Spinal cord (tissue), 9 donors: ENCODE measurements at regions not wholly inside any gene's neighbourhood (a gene's known extent, or its start where the extent isn't known, plus 50 kb on each side); places are given as distances from the start of the nearest gene placed in this dataset.

Experiments
- DNase-seq, 6 donors: peaks; one replicate each; pipeline versions ENCODE4 v3.0.0 to v3.0.0-alpha.2; 2013 to 2015; ENCODE audit warnings: low spot score in 6 of 6, low read depth in 4 of 6
- H3K27ac ChIP-seq: one replicate; pipeline ENCODE4 v1.5.1; 2013; ENCODE audit warnings: low read depth, low read length, control low read depth
- H3K27me3 ChIP-seq: one replicate; pipeline ENCODE4 v1.6.1; 2013; ENCODE audit warnings: low read length; ENCODE audit not compliant: control insufficient read depth, insufficient read depth
- H3K36me3 ChIP-seq: one replicate; pipeline ENCODE4 v1.6.1; 2013; ENCODE audit warnings: low read length; ENCODE audit not compliant: control insufficient read depth, insufficient read depth
- H3K4me1 ChIP-seq: one replicate; pipeline ENCODE4 v1.6.1; 2013; ENCODE audit warnings: low read length; ENCODE audit not compliant: control insufficient read depth, insufficient read depth
- H3K4me3 ChIP-seq: one replicate; pipeline ENCODE4 v1.5.1; 2013; ENCODE audit warnings: low read depth, low read length, control low read depth
- H3K9me3 ChIP-seq: one replicate; pipeline ENCODE4 v1.6.1; 2013; ENCODE audit warnings: low read length; ENCODE audit not compliant: control insufficient read depth, insufficient read depth
- WGBS: methylation state at CpG from one replicate; pipeline ENCODE4 v1.1.5; 2013; ENCODE audit warnings: missing lambda C conversion rate; ENCODE audit not compliant: insufficient coverage; 5-methylcytosine and 5-hydroxymethylcytosine counted together
- donor health status: healthy.

DNA sequence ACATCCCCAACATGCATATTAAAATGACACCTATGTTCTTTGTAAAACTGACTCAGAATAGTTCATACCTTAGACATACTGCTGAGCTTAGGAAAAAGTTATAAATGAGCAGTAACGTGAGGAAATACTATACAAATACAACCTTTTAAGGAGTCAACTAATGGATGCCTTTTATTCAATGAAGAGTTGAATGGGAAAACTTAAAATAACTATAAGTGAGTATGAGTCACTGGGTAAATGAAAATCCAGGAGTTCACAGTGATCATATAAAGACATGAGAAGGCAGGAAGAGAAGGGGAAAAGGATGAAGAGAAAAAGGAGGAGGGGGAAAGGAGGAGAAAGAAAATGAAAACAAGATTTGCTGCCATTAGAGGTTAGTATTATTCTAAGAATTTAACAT, 157.8 kb upstream of the PCDH15 start:
- H3K4me1 ChIP-seq = no peaks in the 10 kb centered on the region
- H3K4me3 ChIP-seq = no peak overlapping the region
- no peak for DNase-seq
- no CpG with 5 or more reads among the region's 1 CpG for WGBS
- no peaks in the 10 kb centered on the region for H3K36me3 ChIP-seq
- no peak overlapping the region for H3K27ac ChIP-seq
- no peaks in the 10 kb centered on the region for H3K9me3 ChIP-seq
- no peaks in the 10 kb centered on the region for H3K27me3 ChIP-seq

DNA sequence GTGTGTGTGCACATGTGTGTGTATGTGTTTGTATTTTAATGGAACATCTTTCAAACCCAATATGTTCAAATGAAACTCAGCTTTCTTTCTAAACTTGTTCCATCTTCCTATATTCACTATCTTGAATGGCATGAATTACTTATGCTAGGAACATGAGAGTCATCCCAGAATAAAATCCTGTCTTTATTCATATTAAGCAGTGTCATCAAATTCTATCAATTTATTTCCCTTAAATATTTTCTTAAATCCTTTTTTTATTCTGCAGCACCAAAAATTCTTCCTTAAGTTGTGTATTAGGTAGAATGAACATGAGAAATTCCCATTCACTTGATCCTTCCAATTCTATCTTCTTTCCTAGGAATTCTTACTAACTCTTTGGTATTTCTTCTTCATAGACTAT, 146.6 kb upstream of the PCDH15 start:
- Histone ChIP-seq H3K27me3 (no peaks in the 10 kb centered on the region), H3K4me1 (no peaks in the 10 kb centered on the region), H3K4me3 (no peak overlapping the region), H3K9me3 (no peaks in the 10 kb centered on the region), H3K36me3 (no peaks in the 10 kb centered on the region), H3K27ac (no peak overlapping the region)
- DNase-seq = no peak

GRCh38 chr10:54940418-54940817, 139.4 kb upstream of the PCDH15 start:
- no peaks in the 10 kb centered on the region for H3K4me1 ChIP-seq
- H3K27ac ChIP-seq = no peak overlapping the region
- H3K27me3 ChIP-seq = no peaks in the 10 kb centered on the region
- 100% methylated on average over 1 of the region's 2 CpGs for WGBS
- no peaks in the 10 kb centered on the region for H3K36me3 ChIP-seq
- H3K4me3 ChIP-seq = no peak overlapping the region
- no peak for DNase-seq
- no peaks in the 10 kb centered on the region for H3K9me3 ChIP-seq

GRCh38 chr10:54914049-54914448, 113.0 kb upstream of the PCDH15 start:
- no peaks in the 10 kb centered on the region for H3K4me1 ChIP-seq
- no peak for DNase-seq
- no peaks in the 10 kb centered on the region for H3K36me3 ChIP-seq
- H3K9me3 ChIP-seq = no peaks in the 10 kb centered on the region
- H3K4me3 ChIP-seq = no peak overlapping the region
- WGBS = no CpG with 5 or more reads among the region's 1 CpG
- no peaks in the 10 kb centered on the region for H3K27me3 ChIP-seq
- H3K27ac ChIP-seq = no peak overlapping the region

DNA sequence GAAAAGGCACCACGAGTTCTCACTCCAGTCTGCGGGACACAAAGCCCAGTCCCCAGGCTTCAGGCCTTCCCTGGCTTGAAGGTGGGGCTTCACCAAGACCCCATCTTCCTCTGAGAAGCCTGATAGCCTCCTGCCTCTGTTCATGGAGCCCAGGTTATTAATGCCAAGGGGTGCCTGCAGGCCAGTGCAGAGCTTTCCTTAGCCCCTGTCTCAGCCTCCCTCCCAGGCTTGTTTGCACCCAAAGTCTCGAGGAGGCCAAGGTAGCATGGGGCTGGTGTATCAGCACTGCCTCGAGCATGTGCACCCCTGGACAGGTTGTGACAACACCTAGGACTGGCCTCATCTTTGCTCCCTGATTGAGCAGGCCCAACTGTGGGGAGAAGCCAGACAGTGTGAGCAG, 108.1 kb upstream of the PCDH15 start:
- H3K27ac ChIP-seq = no peak overlapping the region
- no peaks in the 10 kb centered on the region for H3K9me3 ChIP-seq
- H3K4me3 ChIP-seq = no peak overlapping the region
- no peaks in the 10 kb centered on the region for H3K27me3 ChIP-seq
- H3K4me1 ChIP-seq = no peaks in the 10 kb centered on the region
- 94% methylated on average over 4 of the region's 4 CpGs for WGBS
- DNase-seq = no peak
- no peaks in the 10 kb centered on the region for H3K36me3 ChIP-seq

DNA sequence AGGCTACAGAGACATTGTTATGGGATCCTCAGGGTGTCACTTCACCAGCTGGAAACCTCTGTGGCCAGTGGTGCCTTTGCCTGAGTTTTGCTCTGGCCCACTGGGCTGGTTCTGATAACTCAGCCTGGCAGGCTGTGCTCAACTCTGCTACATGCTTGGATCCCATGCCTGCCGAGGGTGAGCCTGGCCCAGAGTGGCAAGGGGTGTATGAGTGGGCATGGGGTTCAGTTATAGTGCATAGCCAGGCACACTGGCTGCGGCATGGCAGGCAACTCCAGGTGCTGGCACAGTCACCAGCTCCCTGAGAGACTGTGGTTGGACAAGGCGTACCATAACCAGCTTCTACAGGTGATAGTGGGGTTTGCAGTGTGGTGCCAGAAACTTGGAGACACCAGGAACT, 107.0 kb upstream of the PCDH15 start:
- Histone ChIP-seq H3K27ac (no peak overlapping the region), H3K4me3 (no peak overlapping the region), H3K36me3 (no peaks in the 10 kb centered on the region), H3K9me3 (no peaks in the 10 kb centered on the region), H3K4me1 (no peaks in the 10 kb centered on the region), H3K27me3 (no peaks in the 10 kb centered on the region)
- DNase-seq = no peak
- WGBS = 94% methylated on average over 3 of the region's 3 CpGs

GRCh38 chr10:54906940-54907339, 105.9 kb upstream of the PCDH15 start:
- no peaks in the 10 kb centered on the region for H3K4me1 ChIP-seq

GRCh38 chr10:54905578-54906192, 104.7 kb upstream of the PCDH15 start:
- no peaks in the 10 kb centered on the region for H3K27me3 ChIP-seq
- no peaks in the 10 kb centered on the region for H3K36me3 ChIP-seq
- no peaks in the 10 kb centered on the region for H3K9me3 ChIP-seq
- no peak for DNase-seq
- no peak overlapping the region for H3K4me3 ChIP-seq
- no CpG with 5 or more reads among the region's 2 CpGs for WGBS
- H3K27ac ChIP-seq = no peak overlapping the region
- H3K4me1 ChIP-seq = no peaks in the 10 kb centered on the region

More at GRCh38 chr10:54906940-54907339, 105.9 kb upstream of the PCDH15 start:
- no peak for DNase-seq
- H3K9me3 ChIP-seq = no peaks in the 10 kb centered on the region
- no peaks in the 10 kb centered on the region for H3K27me3 ChIP-seq
- no peaks in the 10 kb centered on the region for H3K36me3 ChIP-seq
- H3K27ac ChIP-seq = no peak overlapping the region
- H3K4me3 ChIP-seq = no peak overlapping the region

DNA sequence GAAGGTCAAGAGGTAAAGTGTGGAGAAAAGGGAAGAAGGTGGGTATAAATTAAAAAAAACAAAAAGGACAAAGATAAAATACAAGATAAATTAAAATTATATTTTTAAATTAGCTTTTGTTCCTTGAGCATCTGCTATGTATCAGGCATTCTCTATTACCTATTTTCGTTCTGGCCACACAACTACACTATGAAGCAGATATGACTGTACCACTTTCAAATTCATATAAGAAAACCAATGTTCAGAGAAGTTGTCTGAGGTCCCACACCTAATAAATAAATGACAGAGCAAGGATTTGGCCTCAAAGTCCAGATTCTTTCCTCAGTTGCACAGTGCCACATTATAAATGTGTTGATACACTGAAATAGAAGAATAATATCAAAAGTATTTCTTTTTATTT, 103.8 kb upstream of the PCDH15 start:
- DNase-seq = no peak
- Histone ChIP-seq H3K4me3 (no peak overlapping the region), H3K9me3 (no peaks in the 10 kb centered on the region), H3K27me3 (no peaks in the 10 kb centered on the region), H3K4me1 (no peaks in the 10 kb centered on the region), H3K36me3 (no peaks in the 10 kb centered on the region), H3K27ac (no peak overlapping the region)
- WGBS = no CpG with 5 or more reads among the region's 1 CpG

DNA sequence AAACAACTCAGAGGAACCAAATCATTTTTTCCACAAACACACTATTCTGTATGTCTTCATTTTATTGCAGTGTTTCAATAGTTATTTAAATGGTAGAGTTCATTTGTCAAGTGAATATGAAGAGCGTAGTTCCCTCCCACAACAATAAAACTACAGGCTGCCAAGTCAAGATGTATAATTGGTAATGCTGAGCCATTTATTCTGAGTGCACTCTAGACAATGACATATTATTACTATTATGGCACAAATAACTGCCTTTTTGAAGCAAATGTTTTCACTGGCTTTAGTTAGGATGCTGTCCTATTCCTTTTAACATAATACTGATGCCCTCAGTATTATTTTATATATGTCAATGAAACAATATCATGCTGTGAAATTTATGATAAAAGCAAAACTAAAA, 102.7 kb upstream of the PCDH15 start:
- no peaks in the 10 kb centered on the region for H3K27me3 ChIP-seq
- no peak overlapping the region for H3K27ac ChIP-seq
- no CpG with 5 or more reads among the region's 1 CpG for WGBS
- H3K4me3 ChIP-seq = no peak overlapping the region
- peak in 1 of 6 donors; percentile 23 for DNase-seq
- H3K4me1 ChIP-seq = no peaks in the 10 kb centered on the region
- H3K9me3 ChIP-seq = no peaks in the 10 kb centered on the region
- H3K36me3 ChIP-seq = no peaks in the 10 kb centered on the region
